HEK293 (cell line): ENCODE measurements at regions not wholly inside any gene's neighbourhood (a gene's known extent, or its start where the extent isn't known, plus 50 kb on each side); places are given as distances from the start of the nearest gene placed in this dataset.

Source experiments
- CTCF ChIA-PET: fragments of 350-600 bp; formaldehyde crosslinking; extraction: SDS; loops from one replicate; lab custom pipeline; 2021; ENCODE audit warnings: antibody characterized with exemption; lab: Yijun Ruan, JAX
- POLR2A ChIA-PET: fragments of 300-600 bp; formaldehyde crosslinking; extraction: SDS; loops from one replicate; lab custom pipeline; 2020; ENCODE audit warnings: antibody characterized with exemption, inconsistent platforms; lab: Yijun Ruan, JAX
- H3K27ac ChIP-seq: fragments of 200-500 bp; sonication (Bioruptor generic); 2 replicates; pipeline ENCODE4 v1.5.1; 2014; ENCODE audit warnings: low read depth, low read length, control low read depth, inconsistent platforms; ENCODE audit errors: extremely low read depth
- H3K36me3 ChIP-seq, 2 experiments: fragments of 200-500 bp in 1 of 2; sonication (Bioruptor generic) in 1 of 2; 1 replicate in 1 of 2; 2 replicates in 1 of 2; pipeline ENCODE4 v1.5.1; 2014 to 2017; ENCODE audit warnings: inconsistent platforms in 2 of 2, low read length in 2 of 2; ENCODE audit not compliant: control insufficient read depth in 2 of 2, insufficient read depth in 1 of 2
- H3K4me1 ChIP-seq: fragments of 200-500 bp; sonication (Bioruptor generic); 2 replicates; pipeline ENCODE4 v1.5.1; 2014; ENCODE audit warnings: mild to moderate bottlenecking, low read length, inconsistent platforms; ENCODE audit not compliant: control insufficient read depth, insufficient read depth
- H3K4me3 ChIP-seq: 2 replicates; pipeline ENCODE4 v1.5.1; 2011; ENCODE audit warnings: low read depth, mild to moderate bottlenecking, control low read depth, low read length, moderate library complexity
- H3K9me3 ChIP-seq: fragments of 200-500 bp; sonication (Bioruptor generic); 2 replicates; pipeline ENCODE4 v1.5.1; 2014; ENCODE audit warnings: low read depth, low read length, inconsistent platforms; ENCODE audit not compliant: control insufficient read depth, insufficient read depth
- HOXD13 ChIP-seq: sonication (generic); formaldehyde crosslinking; IDR thresholded peaks from 2 replicates; pipeline ENCODE4 v1.8.0; 2022; ENCODE audit warnings: missing genetic modification reagents, borderline replicate concordance
- INSM2 ChIP-seq: fragments of 450-650 bp; formaldehyde crosslinking; IDR thresholded peaks from 2 replicates; pipeline ENCODE4 v1.5.1; 2016; ENCODE audit warnings: missing biosample characterization, missing genetic modification characterization
- KLF1 ChIP-seq: fragments of 450-650 bp; formaldehyde crosslinking; IDR thresholded peaks from 2 replicates; pipeline ENCODE4 v1.5.1; 2016; ENCODE audit warnings: missing biosample characterization, missing genetic modification characterization
- PRDM10 ChIP-seq: fragments of 450-650 bp; formaldehyde crosslinking; IDR thresholded peaks from 2 replicates; pipeline ENCODE4 v1.5.1; 2016; ENCODE audit warnings: missing biosample characterization, missing genetic modification characterization
- TSHZ1 ChIP-seq: fragments of 450-650 bp; formaldehyde crosslinking; IDR thresholded peaks from 2 replicates; pipeline ENCODE4 v1.5.1; 2016; ENCODE audit warnings: missing biosample characterization, missing genetic modification characterization, borderline replicate concordance
- ZNF223 ChIP-seq: fragments of 450-650 bp; formaldehyde crosslinking; IDR thresholded peaks from 2 replicates; pipeline ENCODE4 v1.5.1; 2016; ENCODE audit warnings: missing biosample characterization, missing genetic modification characterization
- ZNF239 ChIP-seq: fragments of 450-650 bp; formaldehyde crosslinking; IDR thresholded peaks from 2 replicates; pipeline ENCODE4 v1.5.1; 2016; ENCODE audit warnings: missing biosample characterization, missing genetic modification characterization
- ZNF324 ChIP-seq: fragments of 450-650 bp; formaldehyde crosslinking; IDR thresholded peaks from 2 replicates; pipeline ENCODE4 v1.5.1; 2016; ENCODE audit warnings: missing biosample characterization, missing genetic modification characterization
- ZNF362 ChIP-seq: fragments of 450-650 bp; formaldehyde crosslinking; IDR thresholded peaks from 2 replicates; pipeline ENCODE4 v1.5.1; 2016; ENCODE audit warnings: missing biosample characterization, missing genetic modification characterization
- ZNF394 ChIP-seq: fragments of 450-650 bp; formaldehyde crosslinking; IDR thresholded peaks from 2 replicates; pipeline ENCODE4 v1.5.1; 2016; ENCODE audit warnings: missing biosample characterization, missing genetic modification characterization, mild to moderate bottlenecking, moderate library complexity, borderline replicate concordance
- ZNF473 ChIP-seq: fragments of 450-650 bp; formaldehyde crosslinking; IDR thresholded peaks from 2 replicates; pipeline ENCODE4 v1.5.1; 2017; ENCODE audit warnings: missing biosample characterization, missing genetic modification characterization
- ZNF501 ChIP-seq: fragments of 450-650 bp; formaldehyde crosslinking; IDR thresholded peaks from 2 replicates; pipeline ENCODE4 v1.5.1; 2016; ENCODE audit warnings: missing biosample characterization, missing genetic modification characterization
- ZNF580 ChIP-seq: fragments of 450-650 bp; formaldehyde crosslinking; IDR thresholded peaks from 2 replicates; pipeline ENCODE4 v1.5.1; 2016; ENCODE audit warnings: missing biosample characterization, missing genetic modification characterization
- ZNF626 ChIP-seq: fragments of 450-650 bp; sonication (Bioruptor Pico); formaldehyde crosslinking; IDR thresholded peaks from 2 replicates; pipeline ENCODE4 v1.5.1; 2018; ENCODE audit warnings: missing biosample characterization, missing genetic modification characterization, inconsistent platforms
- ZNF664 ChIP-seq: fragments of 450-650 bp; formaldehyde crosslinking; IDR thresholded peaks from 2 replicates; pipeline ENCODE4 v1.5.1; 2016; ENCODE audit warnings: missing biosample characterization, missing genetic modification characterization
- ZNF768 ChIP-seq: fragments of 450-650 bp; formaldehyde crosslinking; IDR thresholded peaks from 2 replicates; pipeline ENCODE4 v1.5.1; 2018; ENCODE audit warnings: missing biosample characterization, mild to moderate bottlenecking, missing genetic modification characterization
- ZSCAN30 ChIP-seq: fragments of 450-650 bp; IDR thresholded peaks from 2 replicates; pipeline ENCODE4 v1.5.1; 2018; ENCODE audit warnings: missing biosample characterization, mild to moderate bottlenecking, missing genetic modification characterization, moderate library complexity

GRCh38 chr22:34588871-34589545, 476.9 kb upstream of the ISX start (continued):
- no peak for TF ChIP-seq ZNF501 (tag by site-specific recombination)
- TF ChIP-seq ZNF768 (tag by site-specific recombination) = no peak
- no peak for TF ChIP-seq ZNF223 (tag by site-specific recombination)
- TF ChIP-seq, all 188 proteins: peak for 0

GRCh38 chr22:34592123-34592740, 473.7 kb upstream of the ISX start:
- no peak for TF ChIP-seq ZNF324 (tag by site-specific recombination)
- TF ChIP-seq HOXD13 (CRISPR knock-in tag) = no peak
- TF ChIP-seq PRDM10 (tag by site-specific recombination) = no peak
- TF ChIP-seq ZNF394 (tag by site-specific recombination) = no peak
- TF ChIP-seq ZNF626 (tag by site-specific recombination) = no peak
- TF ChIP-seq ZNF239 (tag by site-specific recombination) = no peak
- no peak for TF ChIP-seq ZNF664 (tag by site-specific recombination)
- no peak for TF ChIP-seq ZNF473
- no peak overlapping the region for H3K4me3 ChIP-seq
- ChIA-PET CTCF (interaction anchor here (0.5 kb wide), 1 partner anchor 560 kb away, joined by 3 read pairs; no protein-coding TSS in a partner anchor), POLR2A (no interaction called here)
- H3K9me3 ChIP-seq = no peaks in the 10 kb centered on the region
- H3K27ac ChIP-seq = no peak overlapping the region
- no peaks in the 10 kb centered on the region for H3K4me1 ChIP-seq
- no peaks in the 10 kb centered on the region for H3K36me3 ChIP-seq

GRCh38 chr22:34599567-34599966, 466.4 kb upstream of the ISX start:
- TF ChIP-seq ZNF580 (no peak), ZNF362 (no peak), TSHZ1 (tag by site-specific recombination) (no peak), KLF1 (tag by site-specific recombination) (no peak), ZSCAN30 (no peak), INSM2 (tag by site-specific recombination) (no peak)
- H3K27ac ChIP-seq = no peak overlapping the region
- CTCF ChIA-PET = no interaction called here
- H3K9me3 ChIP-seq = no peaks in the 10 kb centered on the region
- H3K36me3 ChIP-seq = no peaks in the 10 kb centered on the region
- no peak overlapping the region for H3K4me3 ChIP-seq
- H3K4me1 ChIP-seq = no peaks in the 10 kb centered on the region
- POLR2A ChIA-PET = no interaction called here
